ENCODE measurements at regions not wholly inside any gene's neighbourhood (a gene's known extent, or its start where the extent isn't known, plus 50 kb on each side); places are given as distances from the start of the nearest gene placed in this dataset.

GRCh38 chr16:72468582-72468981 lies 296.6 kb upstream of the PMFBP1 start:
- TF ChIP-seq CTCF (IDR thresholded peaks at IDR 0.05) (no peak), EP300 (IDR thresholded peaks at IDR 0.05) (no peak), POLR2A (IDR thresholded peaks at IDR 0.05) (no peak)
